Fibroblast of villous mesenchyme (primary cell): ENCODE measurements at regions not wholly inside any gene's neighbourhood (a gene's known extent, or its start where the extent isn't known, plus 50 kb on each side); places are given as distances from the start of the nearest gene placed in this dataset.

ENCODE experiments used
- DNase-seq: peaks from one replicate; pipeline ENCODE4 v3.0.0-alpha.2; 2010; ENCODE audit warnings: low read depth
- H3K4me3 ChIP-seq: 2 replicates; pipeline ENCODE4 v1.5.1; 2011; ENCODE audit warnings: low read depth, mild to moderate bottlenecking, low read length
- CTCF ChIP-seq: IDR thresholded peaks from 2 replicates; pipeline ENCODE4 v1.5.1; 2012; ENCODE audit warnings: low read depth, mild to moderate bottlenecking, low read length; ENCODE audit not compliant: insufficient read depth

GRCh38 chr2:7237466-7237865 is 320.3 kb downstream of the RNF144A start:
- H3K4me3 ChIP-seq, result no peak overlapping the region
- TF ChIP-seq CTCF, result no peak
- no peak for DNase-seq

- DNase-seq, result no peak
- H3K4me3 ChIP-seq, result no peak overlapping the region
- TF ChIP-seq CTCF, result no peak
Measured at GRCh38 chr2:7239078-7239477, 321.9 kb downstream of the RNF144A start.

- no peak for DNase-seq
- TF ChIP-seq CTCF, result no peak
- no peak overlapping the region for H3K4me3 ChIP-seq
Measured at GRCh38 chr2:7241041-7241745, 324.0 kb downstream of the RNF144A start.

GRCh38 chr2:7242189-7242867 is 325.1 kb downstream of the RNF144A start:
- DNase-seq, result no peak
- no peak for TF ChIP-seq CTCF
- H3K4me3 ChIP-seq, result no peak overlapping the region

GRCh38 chr2:7243276-7243675 is 326.1 kb downstream of the RNF144A start:
- H3K4me3 ChIP-seq, result no peak overlapping the region
- TF ChIP-seq CTCF, result no peak
- no peak for DNase-seq

- TF ChIP-seq CTCF, result no peak
- DNase-seq, result no peak
- no peak overlapping the region for H3K4me3 ChIP-seq
Measured at GRCh38 chr2:7256377-7256776, 339.2 kb downstream of the RNF144A start.
